GM12878 (cell line): ENCODE measurements at regions not wholly inside any gene's neighbourhood (a gene's known extent, or its start where the extent isn't known, plus 50 kb on each side); places are given as distances from the start of the nearest gene placed in this dataset.

ENCODE experiments used
- ATAC-seq: fragments of 200-7000 bp; cut with Tn5 transposase; 3 replicates; pipeline ENCODE4 v1.9.1; 2020; ENCODE audit warnings: mild to moderate bottlenecking, moderate library complexity
- BruUV-seq: library from RNA; stranded (reverse); fragments of 400-500 nt; replicated peaks from 2 replicates; lab custom pipeline; 2021; lab: Mats Ljungman, UMichigan
- CTCF ChIA-PET: fragments of 300-600 bp; sonication (Branson Sonifier 250); formaldehyde crosslinking; extraction: SDS; loops from one replicate; lab custom pipeline; 2021; ENCODE audit warnings: inconsistent platforms; lab: Yijun Ruan, JAX
- POLR2A ChIA-PET: fragments of 350-600 bp; formaldehyde crosslinking; extraction: SDS; loops from one replicate; lab custom pipeline; 2021; ENCODE audit warnings: inconsistent platforms; lab: Charles Lee
- RAD21 ChIA-PET: fragments of 300-600 bp; sonication (Branson Sonifier 250); formaldehyde crosslinking; loops from one replicate; lab custom pipeline; 2023; ENCODE audit warnings: antibody characterized with exemption; ENCODE audit not compliant: unreplicated experiment; lab: Charles Lee
- SMC1A ChIA-PET: fragments of 300-600 bp; sonication (Branson Sonifier 250); formaldehyde crosslinking; loops from one replicate; lab custom pipeline; 2023; ENCODE audit not compliant: unreplicated experiment, uncharacterized antibody; lab: Charles Lee
- DNase-seq: peaks from one replicate; pipeline ENCODE4 v3.0.0-alpha.2; 2011; ENCODE audit warnings: low read depth, low spot score
- FAIRE-seq: peaks from 3 replicates; lab custom pipeline; 2011; peaks lifted over from hg19 to GRCh38; lab: Jason Lieb, UNC
- H2AFZ ChIP-seq: 2 replicates; pipeline ENCODE4 v1.6.0; 2011; ENCODE audit warnings: low read depth, low read length, control low read depth; ENCODE audit not compliant: control insufficient read depth
- H3K27ac ChIP-seq: 2 replicates; pipeline ENCODE4 v1.5.1; 2011; ENCODE audit warnings: control low read depth; ENCODE audit not compliant: control insufficient read depth, insufficient read depth
- H3K27me3 ChIP-seq, 2 experiments: replicated peaks in 1 of 2; 2 replicates each; pipeline versions ENCODE4 v1.6.0 to v1.6.1; 2011; ENCODE audit warnings: low read length in 1 of 2; ENCODE audit not compliant: control insufficient read depth in 2 of 2, insufficient read depth in 2 of 2
- H3K36me3 ChIP-seq, 2 experiments: 2 replicates each; pipeline ENCODE4 v1.5.1; 2011; ENCODE audit warnings: low read length in 1 of 2; ENCODE audit not compliant: control insufficient read depth in 2 of 2, insufficient read depth in 2 of 2
- H3K4me1 ChIP-seq: 2 replicates; pipeline ENCODE4 v1.6.1; 2011; ENCODE audit warnings: mild to moderate bottlenecking, low read length, moderate library complexity, mixed read lengths; ENCODE audit not compliant: control insufficient read depth, insufficient read depth
- H3K4me2 ChIP-seq: 2 replicates; pipeline ENCODE4 v1.6.0; 2011; ENCODE audit warnings: control low read depth; ENCODE audit not compliant: control insufficient read depth, insufficient read depth
- H3K4me3 ChIP-seq: fragments of 200-600 bp; sonication (generic); 2 replicates; pipeline ENCODE4 v1.5.1; 2016
- H3K79me2 ChIP-seq: 2 replicates; pipeline ENCODE4 v1.6.0; 2011; ENCODE audit warnings: low read length; ENCODE audit not compliant: control insufficient read depth, insufficient read depth
- H3K9ac ChIP-seq: 2 replicates; pipeline ENCODE4 v1.8.0; 2011; ENCODE audit warnings: low read length, control low read depth, mixed read lengths; ENCODE audit not compliant: control insufficient read depth, insufficient read depth
- H3K9me3 ChIP-seq: replicated peaks from 3 replicates; pipeline ENCODE4 v1.5.1; 2011; ENCODE audit warnings: mild to moderate bottlenecking, low read length; ENCODE audit not compliant: control insufficient read depth, insufficient read depth
- H4K20me1 ChIP-seq: 2 replicates; pipeline ENCODE4 v1.6.0; 2011; ENCODE audit not compliant: control insufficient read depth, insufficient read depth
- BACH1 ChIP-seq: fragments of 450-650 bp; IDR thresholded peaks from 2 replicates; pipeline ENCODE4 v1.6.1; 2017; ENCODE audit warnings: mild to moderate bottlenecking, borderline replicate concordance
- BCL11A ChIP-seq: IDR thresholded peaks from 2 replicates; pipeline ENCODE4 v1.6.1; 2011; ENCODE audit warnings: low read depth, low read length
- BRCA1 ChIP-seq: IDR thresholded peaks from 2 replicates; pipeline ENCODE4 v1.6.1; 2011; ENCODE audit warnings: low read depth, low read length, improper control_type of control experiment
- E2F4 ChIP-seq: IDR thresholded peaks from 2 replicates; pipeline ENCODE4 v1.6.1; 2012; ENCODE audit warnings: low read depth, low read length, improper control_type of control experiment
- E2F8 ChIP-seq: fragments of 450-650 bp; IDR thresholded peaks from 2 replicates; pipeline ENCODE4 v1.6.1; 2018; ENCODE audit warnings: mild to moderate bottlenecking, low read depth, moderate library complexity; ENCODE audit not compliant: partially characterized antibody
- E4F1 ChIP-seq: fragments of 450-650 bp; IDR thresholded peaks from 2 replicates; pipeline ENCODE4 v1.6.1; 2018; ENCODE audit warnings: borderline replicate concordance, mild to moderate bottlenecking; ENCODE audit not compliant: partially characterized antibody
- ETV6 ChIP-seq, 2 experiments: fragments of 450-650 bp in 1 of 2; IDR thresholded peaks in 1 of 2; conservative IDR thresholded peaks in 1 of 2; 2 replicates each; pipeline ENCODE4 v1.6.1; 2014; ENCODE audit warnings: antibody characterized with exemption in 1 of 2, borderline replicate concordance in 1 of 2, low read depth in 1 of 2, mild to moderate bottlenecking in 1 of 2, moderate library complexity in 1 of 2
- IKZF2 ChIP-seq, 2 experiments: fragments of 450-650 bp; IDR thresholded peaks; 2 replicates each; pipeline ENCODE4 v1.6.1; 2017; ENCODE audit warnings: mild to moderate bottlenecking in 2 of 2, moderate library complexity in 2 of 2
- NFIC ChIP-seq: IDR thresholded peaks from 2 replicates; pipeline ENCODE4 v1.6.1; 2012; ENCODE audit warnings: low read depth, mild to moderate bottlenecking, inconsistent platforms, low read length, moderate library complexity
- RAD51 ChIP-seq: fragments of 450-650 bp; IDR thresholded peaks from 2 replicates; pipeline ENCODE4 v1.6.1; 2016; ENCODE audit warnings: moderate library complexity, mild to moderate bottlenecking, inconsistent platforms
- RUNX3 ChIP-seq: IDR thresholded peaks from 2 replicates; pipeline ENCODE4 v1.6.1; 2012; ENCODE audit warnings: low read length, inconsistent platforms
- SUPT20H ChIP-seq: IDR thresholded peaks from 2 replicates; pipeline ENCODE4 v1.6.1; 2011; ENCODE audit warnings: low read depth, mild to moderate bottlenecking, low read length, moderate library complexity, borderline replicate concordance; ENCODE audit not compliant: control insufficient read depth
- TARDBP ChIP-seq: IDR thresholded peaks from 2 replicates; pipeline ENCODE4 v1.6.1; 2016; ENCODE audit warnings: borderline replicate concordance
- TCF12 ChIP-seq: IDR thresholded peaks from 2 replicates; pipeline ENCODE4 v1.6.1; 2011; ENCODE audit warnings: low read depth, mild to moderate bottlenecking, low read length
- ZNF384 ChIP-seq: IDR thresholded peaks from 2 replicates; pipeline ENCODE4 v1.6.1; 2012; ENCODE audit warnings: low read depth, mild to moderate bottlenecking, low read length, improper control_type of control experiment, borderline replicate concordance
- ZSCAN29 ChIP-seq: fragments of 450-650 bp; IDR thresholded peaks from 2 replicates; pipeline ENCODE4 v1.6.1; 2017; ENCODE audit warnings: mild to moderate bottlenecking, moderate library complexity
- WGBS: methylation state at CpG from one replicate; pipeline ENCODE4 v1.1.6; 2016; ENCODE audit warnings: low lambda C conversion rate; ENCODE audit not compliant: insufficient replicate concordance, insufficient coverage; ENCODE audit errors: missing lambda C conversion rate; 5-methylcytosine and 5-hydroxymethylcytosine counted together
- in situ Hi-C: fragments of 300-500 bp; cut with MboI; formaldehyde crosslinking; loops from 9 replicates; pipeline ENCODE4 v1.14.3; 2018; ENCODE audit warnings: mixed read lengths
- intact Hi-C: fragments of 100-400 bp; cut with micrococcal nuclease; formaldehyde crosslinking; loops from one replicate; pipeline ENCODE4 v1.14.2; 2022; ENCODE audit not compliant: unreplicated experiment

DNA sequence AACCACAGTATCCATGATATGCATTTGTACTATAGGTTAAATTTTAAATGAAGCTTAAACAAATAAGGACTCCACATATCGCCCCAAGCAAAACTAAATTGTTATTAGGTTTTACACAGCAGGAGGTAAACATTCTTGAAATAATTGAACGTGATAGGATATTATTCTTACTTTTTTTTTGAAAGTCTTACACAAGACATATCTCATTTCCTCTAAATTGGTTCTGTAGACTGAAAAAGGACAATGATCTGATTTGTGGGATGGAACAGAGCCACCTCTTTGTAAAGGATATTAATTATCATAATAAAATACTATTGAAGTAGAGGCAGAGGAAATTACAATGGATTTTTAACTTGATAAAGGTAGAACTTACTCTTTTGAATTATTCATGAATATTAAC, 155.1 kb upstream of the SEMA3D start:
- Histone ChIP-seq H3K9ac (no peak overlapping the region), H2AFZ (no peak overlapping the region), H3K4me2 (no peak overlapping the region), H3K79me2 (no peaks in the 10 kb centered on the region), H3K27ac (no peak overlapping the region), H3K4me3 (no peak overlapping the region), H4K20me1 (no peaks in the 10 kb centered on the region), H3K36me3 (no peaks in the 10 kb centered on the region), H3K9me3 (no peaks in the 10 kb centered on the region), H3K27me3 (no peaks in the 10 kb centered on the region), H3K4me1 (no peaks in the 10 kb centered on the region)
- in situ Hi-C loops = no loop called here
- WGBS = 3% methylated on average over 2 of the region's 2 CpGs
- SMC1A ChIA-PET = no interaction called here
- intact Hi-C loops = no loop called here
- RAD21 ChIA-PET = no interaction called here
- ATAC-seq (no peak), FAIRE-seq (no peak), DNase-seq (no peak)
- CTCF ChIA-PET = no interaction called here
- POLR2A ChIA-PET = no interaction called here
- BruUV-seq = no TSS peak
- TF ChIP-seq ETV6 (conservative IDR thresholded peaks at IDR 0.05 in 1 of 2, IDR thresholded peaks at IDR 0.05 in 1 of 2; ENCODE audit: borderline replicate concordance in 1 of 2, low read depth in 1 of 2) (no peak), IKZF2 (IDR thresholded peaks at IDR 0.05) (no peak), TCF12 (no peak), BACH1 (no peak), E2F8 (no peak), TARDBP (no peak), NFIC (no peak), BCL11A (no peak), SUPT20H (no peak), BRCA1 (no peak), E2F4 (no peak), RUNX3 (no peak), ZNF384 (no peak), E4F1 (no peak), ZSCAN29 (no peak), RAD51 (no peak)
